22Rv1 (cell line): ENCODE measurements at regions not wholly inside any gene's neighbourhood (a gene's known extent, or its start where the extent isn't known, plus 50 kb on each side); places are given as distances from the start of the nearest gene placed in this dataset.

ENCODE experiments used
- CTCF ChIP-seq: fragments of 450-650 bp; IDR thresholded peaks from 2 replicates; pipeline ENCODE4 v1.5.1; 2017; ENCODE audit warnings: mild to moderate bottlenecking
- ZFX ChIP-seq: fragments of 450-650 bp; IDR thresholded peaks from 2 replicates; pipeline ENCODE4 v1.6.1; 2017; ENCODE audit warnings: antibody characterized with exemption, borderline replicate concordance

- TF ChIP-seq CTCF (no peak), ZFX (no peak)
These were observed 1100.0 kb downstream of the NLGN4Y start for GRCh38 chrY:15624370-15624769.
